SK-N-MC (cell line): ENCODE measurements at regions not wholly inside any gene's neighbourhood (a gene's known extent, or its start where the extent isn't known, plus 50 kb on each side); places are given as distances from the start of the nearest gene placed in this dataset.

Experiments used
- EZH2 ChIP-seq: fragments of 200-600 bp; sonication (generic); IDR thresholded peaks from one replicate; pipeline ENCODE4 v1.6.1; 2017; ENCODE audit warnings: antibody characterized with exemption
- FOXP2 ChIP-seq: optimal IDR thresholded peaks from 2 replicates; pipeline ENCODE3; 2011; ENCODE audit warnings: mild to moderate bottlenecking, moderate library complexity; ENCODE audit not compliant: insufficient read depth; ENCODE audit errors: extremely low read length, control extremely low read depth
- POLR2AphosphoS5 ChIP-seq: IDR thresholded peaks from 2 replicates; pipeline ENCODE4 v1.6.1; 2012; ENCODE audit warnings: mild to moderate bottlenecking, low read depth, low read length, borderline replicate concordance

- TF ChIP-seq POLR2AphosphoS5 = no peak
- no peak for TF ChIP-seq EZH2
- TF ChIP-seq FOXP2 = no peak
These were observed 609.7 kb downstream of the SLC16A7 start for GRCh38 chr12:60205500-60205899.
